Prostate gland (tissue), 2 donors: ENCODE measurements at regions not wholly inside any gene's neighbourhood (a gene's known extent, or its start where the extent isn't known, plus 50 kb on each side); places are given as distances from the start of the nearest gene placed in this dataset.

ENCODE experiments used
- POLR2A ChIP-seq: fragments of 450-650 bp; IDR thresholded peaks from one replicate; pipeline ENCODE4 v1.6.1; 2016; ENCODE audit warnings: antibody characterized with exemption, mild to moderate bottlenecking
- TF ChIP-seq, protein P1 (sequence below), 4 experiments: fragments of 200-600 bp in 2 of 4; fragments of 450-650 bp in 2 of 4; sonication (generic) in 2 of 4; IDR thresholded peaks; 1 replicate in 3 of 4; 2 replicates in 1 of 4; pipeline ENCODE4 v1.5.1; 2016 to 2019; ENCODE audit warnings: antibody characterized with exemption in 4 of 4, mild to moderate bottlenecking in 2 of 4, moderate library complexity in 2 of 4

DNA sequence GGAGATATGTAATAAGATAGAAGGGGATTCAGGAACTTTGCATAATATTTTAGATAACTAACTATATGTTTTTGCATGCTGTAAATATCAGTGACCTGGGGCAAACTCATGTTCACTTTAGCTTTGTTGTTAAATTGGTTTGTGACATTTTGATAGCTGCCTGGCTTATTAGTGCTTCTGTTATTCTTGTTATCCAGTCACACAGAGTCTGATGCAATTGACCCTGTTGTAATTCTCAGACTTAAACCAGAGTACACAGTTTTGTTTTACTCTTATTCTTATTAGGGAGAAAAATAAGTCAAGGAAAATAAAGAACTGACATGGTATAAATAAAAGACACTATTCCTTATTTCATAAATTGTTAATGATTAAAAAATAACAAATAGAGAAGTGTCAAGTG is 516.7 kb upstream of the SLIT2 start:
- TF ChIP-seq, protein P1, sequence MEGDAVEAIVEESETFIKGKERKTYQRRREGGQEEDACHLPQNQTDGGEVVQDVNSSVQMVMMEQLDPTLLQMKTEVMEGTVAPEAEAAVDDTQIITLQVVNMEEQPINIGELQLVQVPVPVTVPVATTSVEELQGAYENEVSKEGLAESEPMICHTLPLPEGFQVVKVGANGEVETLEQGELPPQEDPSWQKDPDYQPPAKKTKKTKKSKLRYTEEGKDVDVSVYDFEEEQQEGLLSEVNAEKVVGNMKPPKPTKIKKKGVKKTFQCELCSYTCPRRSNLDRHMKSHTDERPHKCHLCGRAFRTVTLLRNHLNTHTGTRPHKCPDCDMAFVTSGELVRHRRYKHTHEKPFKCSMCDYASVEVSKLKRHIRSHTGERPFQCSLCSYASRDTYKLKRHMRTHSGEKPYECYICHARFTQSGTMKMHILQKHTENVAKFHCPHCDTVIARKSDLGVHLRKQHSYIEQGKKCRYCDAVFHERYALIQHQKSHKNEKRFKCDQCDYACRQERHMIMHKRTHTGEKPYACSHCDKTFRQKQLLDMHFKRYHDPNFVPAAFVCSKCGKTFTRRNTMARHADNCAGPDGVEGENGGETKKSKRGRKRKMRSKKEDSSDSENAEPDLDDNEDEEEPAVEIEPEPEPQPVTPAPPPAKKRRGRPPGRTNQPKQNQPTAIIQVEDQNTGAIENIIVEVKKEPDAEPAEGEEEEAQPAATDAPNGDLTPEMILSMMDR (IDR thresholded peaks at IDR 0.05), result no peak
- no peak for TF ChIP-seq POLR2A
